Thyroid gland (tissue), 4 donors: ENCODE measurements at regions not wholly inside any gene's neighbourhood (a gene's known extent, or its start where the extent isn't known, plus 50 kb on each side); places are given as distances from the start of the nearest gene placed in this dataset.

Experiments used
- DNase-seq, 2 donors: peaks; one replicate each; pipeline ENCODE4 v3.0.0-alpha.2; 2019
- H3K27ac ChIP-seq, 3 donors: fragments of 200-600 bp; sonication (generic); 1 replicate in 2 of 3; 2 replicates in 1 of 3; pipeline ENCODE4 v1.5.1; 2016 to 2019; ENCODE audit warnings: mild to moderate bottlenecking in 1 of 3, moderate library complexity in 1 of 3
- H3K27me3 ChIP-seq: fragments of 200-600 bp; sonication (generic); one replicate; pipeline ENCODE4 v1.5.1; 2019
- H3K36me3 ChIP-seq, 2 donors: fragments of 200-600 bp; sonication (generic); one replicate each; pipeline ENCODE4 v1.5.1; 2016 to 2019
- H3K4me1 ChIP-seq, 2 donors: fragments of 200-600 bp; sonication (generic); one replicate each; pipeline ENCODE4 v1.5.1; 2017 to 2019
- H3K4me3 ChIP-seq, 3 donors: fragments of 200-600 bp; sonication (generic); replicated peaks in 1 of 3; 1 replicate in 2 of 3; 2 replicates in 1 of 3; pipeline ENCODE4 v1.5.1; 2016; ENCODE audit warnings: mild to moderate bottlenecking in 1 of 3
- H3K9me3 ChIP-seq: fragments of 200-600 bp; sonication (generic); one replicate; pipeline ENCODE4 v1.5.1; 2017
- POLR2A ChIP-seq, 2 donors: fragments of 450-650 bp; IDR thresholded peaks; one replicate each; pipeline ENCODE4 v1.6.1; 2017; ENCODE audit warnings: antibody characterized with exemption in 2 of 2, mild to moderate bottlenecking in 2 of 2, moderate library complexity in 1 of 2
- WGBS, 2 donors: methylation state at CpG; one replicate each; pipeline ENCODE4 v1.1.5; 2017; 5-methylcytosine and 5-hydroxymethylcytosine counted together
- intact Hi-C: fragments of 100-400 bp; cut with DNase I; formaldehyde crosslinking; loops from one replicate; pipeline ENCODE4 v1.15.1; 2023
- TF ChIP-seq, protein P1 (sequence below), 6 experiments: fragments of 200-600 bp in 3 of 6; fragments of 450-650 bp in 3 of 6; sonication (generic) in 3 of 6; IDR thresholded peaks; one replicate each; pipeline ENCODE4 v1.5.1; 2016 to 2019; ENCODE audit warnings: antibody characterized with exemption in 6 of 6, mild to moderate bottlenecking in 2 of 6, inconsistent platforms in 1 of 6, moderate library complexity in 1 of 6

DNA sequence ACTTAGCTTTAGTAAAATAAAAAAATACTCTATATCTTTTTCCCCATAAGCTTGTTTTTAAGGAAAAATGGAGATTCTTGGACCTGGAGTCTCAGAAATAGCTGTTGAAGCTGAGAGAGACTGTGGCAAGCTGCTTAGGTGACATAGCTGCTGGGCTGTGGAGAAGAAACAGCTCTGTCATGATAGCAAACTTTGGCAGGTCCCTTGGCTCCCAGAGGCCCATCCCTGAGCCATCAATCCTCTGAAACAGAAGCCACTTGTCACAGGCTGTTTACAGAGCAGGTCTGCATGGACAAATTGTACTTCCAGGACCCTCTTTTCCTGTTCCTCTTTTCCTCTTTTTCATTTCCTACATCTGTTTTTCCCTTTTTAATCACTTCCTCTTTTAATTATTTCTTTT, 1370.1 kb upstream of the CRIM1 start:
- Histone ChIP-seq H3K9me3 (no peaks in the 10 kb centered on the region), H3K4me3 (no peak overlapping the region), H3K27me3 (no peaks in the 10 kb centered on the region), H3K4me1 (no peaks in the 10 kb centered on the region), H3K27ac (no peak overlapping the region), H3K36me3 (no peaks in the 10 kb centered on the region)
- TF ChIP-seq, protein P1, sequence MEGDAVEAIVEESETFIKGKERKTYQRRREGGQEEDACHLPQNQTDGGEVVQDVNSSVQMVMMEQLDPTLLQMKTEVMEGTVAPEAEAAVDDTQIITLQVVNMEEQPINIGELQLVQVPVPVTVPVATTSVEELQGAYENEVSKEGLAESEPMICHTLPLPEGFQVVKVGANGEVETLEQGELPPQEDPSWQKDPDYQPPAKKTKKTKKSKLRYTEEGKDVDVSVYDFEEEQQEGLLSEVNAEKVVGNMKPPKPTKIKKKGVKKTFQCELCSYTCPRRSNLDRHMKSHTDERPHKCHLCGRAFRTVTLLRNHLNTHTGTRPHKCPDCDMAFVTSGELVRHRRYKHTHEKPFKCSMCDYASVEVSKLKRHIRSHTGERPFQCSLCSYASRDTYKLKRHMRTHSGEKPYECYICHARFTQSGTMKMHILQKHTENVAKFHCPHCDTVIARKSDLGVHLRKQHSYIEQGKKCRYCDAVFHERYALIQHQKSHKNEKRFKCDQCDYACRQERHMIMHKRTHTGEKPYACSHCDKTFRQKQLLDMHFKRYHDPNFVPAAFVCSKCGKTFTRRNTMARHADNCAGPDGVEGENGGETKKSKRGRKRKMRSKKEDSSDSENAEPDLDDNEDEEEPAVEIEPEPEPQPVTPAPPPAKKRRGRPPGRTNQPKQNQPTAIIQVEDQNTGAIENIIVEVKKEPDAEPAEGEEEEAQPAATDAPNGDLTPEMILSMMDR (IDR thresholded peaks at IDR 0.05) = no peak
- intact Hi-C loops = no loop called here
- DNase-seq = no peak

DNA sequence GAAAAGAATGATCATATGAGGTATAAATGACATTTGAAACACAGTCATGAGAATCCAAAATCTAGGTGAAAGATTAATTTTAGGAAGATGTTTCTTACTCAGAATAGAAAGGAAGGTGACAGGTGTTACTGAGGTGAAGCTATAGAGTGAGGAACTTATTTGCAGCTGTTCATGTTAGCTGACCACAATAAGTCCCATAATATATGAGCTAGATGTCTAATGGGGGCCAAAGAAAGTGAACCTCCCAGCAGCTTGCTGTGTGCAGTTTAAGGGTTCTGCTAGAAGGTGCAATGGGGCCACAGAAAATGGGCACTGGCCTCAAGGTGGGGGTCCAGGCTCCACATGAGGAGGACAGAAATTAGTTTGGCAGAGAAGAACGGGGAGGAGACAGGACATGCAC, 1374.9 kb upstream of the CRIM1 start:
- Histone ChIP-seq H3K27ac (no peak overlapping the region), H3K4me1 (no peaks in the 10 kb centered on the region), H3K9me3 (no peaks in the 10 kb centered on the region), H3K4me3 (no peak overlapping the region), H3K27me3 (no peaks in the 10 kb centered on the region), H3K36me3 (no peaks in the 10 kb centered on the region)
- DNase-seq = no peak
- no peak for TF ChIP-seq POLR2A (IDR thresholded peaks at IDR 0.05)
- TF ChIP-seq, protein P1 (IDR thresholded peaks at IDR 0.05) = no peak
- intact Hi-C loops = no loop called here
- 77 to 92% methylated on average over 1 of the region's 1 CpG for WGBS, 2 donors

DNA sequence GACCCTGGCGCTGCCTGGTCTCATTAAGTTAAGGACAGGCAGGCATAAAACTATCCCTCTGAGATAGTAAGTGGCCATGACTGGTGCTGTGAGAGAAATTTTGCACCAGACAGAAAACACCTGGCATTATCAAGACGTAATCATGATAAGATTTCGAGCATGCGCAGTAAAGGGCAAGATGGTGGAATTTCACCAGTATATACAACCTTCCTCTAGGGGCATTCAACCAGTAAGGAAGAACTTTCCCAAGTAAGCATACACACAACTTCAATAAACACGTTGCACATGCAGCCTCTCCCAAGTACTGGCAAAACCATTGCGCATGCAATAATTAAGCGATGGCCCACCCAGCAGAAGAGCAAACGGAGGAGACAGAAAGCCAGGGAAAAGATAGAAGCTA, 1376.4 kb upstream of the CRIM1 start:
- intact Hi-C loops = no loop called here

DNA sequence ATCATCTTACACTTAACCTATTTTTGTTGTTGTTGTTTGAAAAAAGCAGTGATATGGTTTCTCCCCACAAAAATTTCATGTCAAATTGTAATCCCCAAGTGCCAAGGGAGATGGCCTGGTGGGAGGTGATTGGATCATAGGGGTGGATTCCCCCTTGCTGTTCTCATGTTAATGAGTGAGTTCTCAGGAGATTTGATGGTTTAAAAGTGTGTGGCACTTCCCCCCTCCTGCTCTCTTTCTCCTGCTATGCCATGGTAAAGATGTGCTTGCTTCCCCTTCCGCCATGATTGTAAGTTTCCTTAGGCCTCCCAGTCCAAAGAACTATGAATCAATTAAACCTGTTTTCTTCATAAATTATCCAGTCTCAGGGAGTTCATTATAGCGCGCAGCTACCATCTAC, 1362.7 kb upstream of the FAM98A start:
- no peaks in the 10 kb centered on the region for H3K4me1 ChIP-seq
- intact Hi-C loops = no loop called here
- WGBS, 2 donors = 93 to 96% methylated on average over 3 of the region's 3 CpGs
- no peak for TF ChIP-seq POLR2A (IDR thresholded peaks at IDR 0.05)
- TF ChIP-seq, protein P1 (IDR thresholded peaks at IDR 0.05) = no peak
- DNase-seq = no peak
- no peaks in the 10 kb centered on the region for H3K9me3 ChIP-seq
- H3K27ac ChIP-seq = no peak overlapping the region
- H3K4me3 ChIP-seq = no peak overlapping the region
- no peaks in the 10 kb centered on the region for H3K27me3 ChIP-seq
- H3K36me3 ChIP-seq = no peaks in the 10 kb centered on the region

More for the DNA sequence above, 1376.4 kb upstream of the CRIM1 start:
- Histone ChIP-seq H3K27me3 (no peaks in the 10 kb centered on the region), H3K4me1 (no peaks in the 10 kb centered on the region), H3K36me3 (no peaks in the 10 kb centered on the region), H3K27ac (no peak overlapping the region), H3K9me3 (no peaks in the 10 kb centered on the region), H3K4me3 (no peak overlapping the region)
- DNase-seq = no peak
- WGBS, 2 donors = 68 to 78% methylated on average over 8 of the region's 8 CpGs
- TF ChIP-seq, protein P1 (IDR thresholded peaks at IDR 0.05) = no peak
- TF ChIP-seq POLR2A (IDR thresholded peaks at IDR 0.05) = no peak

DNA sequence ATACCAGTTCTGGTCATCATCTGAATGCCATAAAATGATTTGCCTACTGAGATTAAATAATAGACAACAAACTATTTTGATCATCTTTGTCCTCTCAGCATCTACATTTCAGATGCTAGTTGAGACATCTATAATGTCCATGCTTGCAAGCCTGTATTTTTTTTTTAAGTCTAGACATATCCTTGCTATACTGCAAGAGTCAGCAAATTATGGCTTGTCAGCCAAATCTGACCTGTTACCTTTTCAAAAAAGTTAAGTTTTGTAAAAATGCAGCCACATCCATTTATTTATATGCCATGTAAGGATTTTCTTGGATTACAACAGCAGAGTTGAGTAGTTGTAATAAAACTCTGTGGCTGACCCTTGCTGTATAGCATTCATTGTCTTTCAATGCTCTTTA, 1355.7 kb upstream of the FAM98A start:
- H3K4me3 ChIP-seq = no peak overlapping the region
- no peaks in the 10 kb centered on the region for H3K4me1 ChIP-seq
- no peak for TF ChIP-seq POLR2A (IDR thresholded peaks at IDR 0.05)
- TF ChIP-seq, protein P1 (IDR thresholded peaks at IDR 0.05) = no peak
- H3K27ac ChIP-seq = no peak overlapping the region
- no peaks in the 10 kb centered on the region for H3K9me3 ChIP-seq
- no peak for DNase-seq
- intact Hi-C loops = no loop called here
- H3K27me3 ChIP-seq = no peaks in the 10 kb centered on the region
- no peaks in the 10 kb centered on the region for H3K36me3 ChIP-seq
